ENCODE measurements at regions not wholly inside any gene's neighbourhood (a gene's known extent, or its start where the extent isn't known, plus 50 kb on each side); places are given as distances from the start of the nearest gene placed in this dataset.

DNA sequence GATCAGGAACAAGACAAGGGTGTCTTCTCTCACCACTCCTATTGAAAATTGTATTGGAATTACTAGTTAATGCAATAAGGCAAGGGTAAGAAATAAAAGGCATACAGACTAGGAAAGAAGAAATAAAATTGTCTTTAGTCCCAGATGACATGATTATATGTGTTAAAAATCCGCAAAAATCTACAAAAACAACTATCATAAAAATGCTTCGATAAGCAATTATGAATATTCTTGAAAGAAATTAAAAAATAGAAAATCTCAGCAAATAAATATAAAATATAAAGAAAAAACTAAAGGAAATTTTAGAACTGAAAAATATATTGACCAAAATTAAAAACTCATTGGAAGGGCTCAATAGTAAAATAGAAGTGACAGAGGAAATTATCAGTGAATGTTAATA, 243.3 kb downstream of the ZNF674 start:
- DNase-seq (ENCODE audit: low read depth in 2 of 2): no peak

DNA sequence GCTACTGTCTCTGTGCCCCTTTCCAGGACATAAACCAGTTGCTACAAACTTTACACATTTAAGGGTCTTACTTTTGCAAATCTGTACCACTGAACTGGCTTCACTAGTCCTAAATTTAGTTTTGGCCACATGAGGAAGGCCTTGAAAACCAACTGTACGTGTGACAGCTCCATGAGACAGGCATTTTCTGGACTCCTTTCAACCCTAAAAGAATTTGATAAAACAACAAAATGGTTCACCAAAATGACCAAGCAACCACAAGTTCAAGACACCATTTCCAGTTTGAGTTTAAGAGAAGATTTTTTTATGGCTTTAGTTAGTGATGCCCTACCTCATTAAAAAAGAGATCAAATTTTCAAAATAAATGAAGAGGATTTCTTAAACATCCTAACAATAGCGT, 246.4 kb downstream of the ZNF674 start:
- no peak for DNase-seq (ENCODE audit: low read depth in 2 of 2)

DNA sequence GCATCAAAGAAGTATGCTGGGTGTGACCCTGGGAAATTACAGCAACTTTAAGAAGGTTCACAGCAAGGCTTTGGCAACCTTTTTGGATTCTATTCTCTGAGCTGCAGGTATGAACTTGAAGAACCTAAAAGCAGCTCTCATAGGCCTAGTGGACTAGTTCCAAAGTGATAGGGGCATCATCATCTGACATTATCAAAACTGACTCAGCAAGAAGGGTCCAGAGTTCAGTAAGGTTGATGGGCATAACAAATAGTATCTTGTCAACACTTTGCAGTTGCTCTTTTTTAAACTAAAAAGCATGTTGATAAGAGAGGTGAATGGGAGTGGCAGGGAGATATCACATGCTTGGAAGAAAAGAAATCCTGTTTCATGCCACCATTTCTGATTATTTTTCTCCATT, 249.3 kb downstream of the ZNF674 start:
- no peak for DNase-seq (ENCODE audit: low read depth in 2 of 2)

DNA sequence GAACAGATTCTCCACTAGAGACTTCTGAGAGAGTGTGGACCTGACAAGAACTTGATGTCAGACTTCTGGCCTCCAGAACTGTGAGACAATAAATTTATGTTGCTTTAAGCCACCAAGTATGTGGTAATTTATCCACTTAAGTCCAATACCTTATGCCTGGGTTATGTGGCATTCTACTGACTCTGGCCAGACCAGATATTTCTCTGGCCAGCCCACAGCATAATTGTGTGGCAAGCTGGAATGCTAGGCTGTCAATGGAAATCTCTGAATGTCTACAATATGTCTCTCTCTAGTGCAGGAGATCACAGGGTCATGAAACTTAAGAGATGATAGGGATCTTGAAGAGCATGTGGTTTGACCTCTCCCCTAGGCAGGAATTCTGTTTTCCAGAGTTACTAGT, 251.0 kb downstream of the ZNF674 start:
- no peak for DNase-seq (ENCODE audit: low read depth in 2 of 2)

DNA sequence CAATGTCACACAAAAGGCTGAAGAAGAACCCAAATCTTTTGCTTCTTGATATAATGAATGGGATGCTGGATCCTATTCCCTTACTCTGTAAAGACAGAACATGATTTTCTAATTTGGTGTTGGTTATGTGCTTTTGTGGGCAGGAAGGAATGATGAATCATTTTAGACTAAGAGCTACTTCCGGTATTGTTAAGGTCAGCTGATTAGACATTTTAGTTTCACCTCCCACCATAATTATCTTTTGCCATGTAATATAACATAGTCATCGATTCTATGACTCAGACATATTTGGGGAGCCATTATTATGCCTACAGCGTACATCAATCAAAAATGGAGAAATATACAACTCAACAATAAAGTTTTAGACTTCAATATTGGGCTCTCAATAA, 265.3 kb downstream of the ZNF674 start:
- peak; percentile 21 to 53 for DNase-seq (ENCODE audit: low read depth in 2 of 2)

DNA sequence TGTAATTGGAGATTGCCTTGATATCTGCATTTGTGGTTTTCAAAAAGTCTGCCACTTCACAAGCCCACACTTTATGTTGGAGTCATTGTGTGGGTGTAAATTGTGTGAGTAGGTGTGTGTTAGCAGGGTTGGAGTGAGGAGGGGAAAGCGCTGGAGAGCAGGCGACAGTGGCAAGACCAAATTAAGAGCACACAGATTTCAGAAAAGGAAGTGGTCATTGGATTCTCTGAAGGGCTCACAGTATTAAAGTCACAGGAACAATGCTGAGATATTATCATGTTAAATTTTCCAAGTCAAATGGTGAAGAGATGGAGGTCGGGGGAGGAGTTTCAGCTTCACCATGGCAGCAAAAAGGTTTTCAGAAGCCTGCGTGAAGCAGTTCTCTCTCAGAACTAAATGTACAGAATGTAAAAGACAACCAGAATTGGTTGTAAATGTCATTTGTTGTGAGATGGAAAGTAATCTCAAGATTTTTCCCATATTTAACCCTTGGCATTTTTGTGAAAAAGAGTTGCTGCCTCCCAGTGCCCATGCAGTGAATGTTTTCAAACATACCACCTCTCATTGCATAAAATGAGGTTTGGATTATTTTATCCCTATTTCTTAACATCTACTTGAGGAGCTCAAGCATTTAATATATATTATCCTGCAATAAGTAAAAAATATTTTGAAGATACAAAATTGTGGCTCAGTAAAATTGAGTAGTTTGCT, 265.9 kb downstream of the ZNF674 start:
- DNase-seq (ENCODE audit: low read depth in 2 of 2): no peak

DNA sequence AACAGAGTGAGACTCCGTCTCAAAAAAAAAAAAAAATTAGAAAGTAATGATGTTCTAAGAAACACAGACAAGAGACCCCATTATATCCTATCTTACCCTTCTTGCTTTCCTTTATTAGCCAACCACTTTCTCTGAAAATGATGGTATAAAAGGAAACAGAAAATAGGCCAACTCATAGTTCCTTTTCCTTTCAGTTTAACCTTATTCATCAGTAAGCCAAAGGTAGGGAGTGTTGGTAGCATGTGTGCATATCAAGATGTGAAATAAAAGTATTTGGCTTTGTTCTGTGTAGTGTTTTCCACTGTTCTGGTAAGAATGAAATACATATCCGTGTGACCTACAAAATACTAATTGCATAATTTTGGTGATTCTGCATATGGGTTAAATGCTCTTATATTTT, 266.6 kb downstream of the ZNF674 start:
- DNase-seq (ENCODE audit: low read depth in 2 of 2): no peak

DNA sequence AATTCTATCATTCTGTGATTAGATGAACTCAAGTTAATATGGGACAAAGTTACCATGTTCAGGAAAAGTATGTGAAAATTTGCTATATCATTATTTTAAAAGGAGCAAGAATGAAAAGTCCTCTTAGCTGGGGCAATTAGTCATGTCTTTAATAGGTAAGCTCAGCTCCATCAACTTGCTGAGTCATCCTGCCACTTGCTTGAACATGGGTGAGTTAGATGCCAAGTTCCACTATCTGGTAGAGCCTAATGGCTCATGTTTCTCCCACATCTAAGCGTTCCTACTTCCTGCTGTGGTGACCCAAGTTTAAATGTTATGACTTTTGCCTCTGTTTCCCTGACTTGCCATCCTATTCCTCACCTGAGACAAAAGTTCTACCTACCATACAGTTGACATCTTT, 276.8 kb downstream of the ZNF674 start:
- DNase-seq (ENCODE audit: low read depth in 2 of 2): peak in 1 of 2 donors; percentile 36

DNA sequence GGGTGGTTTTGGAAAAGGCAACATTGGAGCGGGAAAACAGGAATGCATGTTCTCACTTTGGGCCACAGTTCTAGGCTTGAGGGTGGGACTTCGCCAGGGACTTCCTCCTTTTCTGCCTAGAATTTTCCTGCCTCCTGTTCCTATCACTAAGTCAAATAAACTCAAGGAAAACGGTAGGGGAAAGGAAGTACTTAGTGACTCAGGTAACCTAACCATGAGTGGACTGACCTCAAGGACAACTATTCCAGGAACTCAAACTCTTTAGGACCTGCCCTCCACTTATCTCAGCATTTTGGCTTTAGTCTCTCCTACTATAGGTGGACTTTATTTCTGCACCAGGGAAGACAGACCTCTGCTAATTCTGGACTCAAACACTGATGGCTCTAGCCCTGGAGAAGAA, 281.7 kb downstream of the ZNF674 start:
- DNase-seq (ENCODE audit: low read depth in 2 of 2): no peak

DNA sequence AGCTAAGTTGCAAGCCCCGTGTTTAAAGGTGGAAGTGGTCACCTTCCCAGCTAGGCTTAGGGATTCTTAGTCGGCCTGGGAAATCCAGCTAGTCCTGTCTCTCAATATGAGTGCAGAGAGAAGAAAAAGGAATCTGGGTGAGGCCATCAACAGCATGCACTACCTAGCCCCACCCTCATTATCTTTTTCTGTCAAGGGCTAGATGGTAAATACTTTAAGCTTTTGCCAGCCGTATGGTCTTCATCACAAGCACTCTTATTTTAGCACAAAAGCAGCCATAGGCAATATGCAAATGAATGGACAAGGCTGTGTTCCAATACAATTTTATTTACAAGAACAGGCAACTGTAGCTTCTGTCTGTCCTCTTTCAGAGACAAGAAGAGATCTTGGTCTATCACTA, 282.9 kb downstream of the ZNF674 start:
- DNase-seq (ENCODE audit: low read depth in 2 of 2): no peak

DNA sequence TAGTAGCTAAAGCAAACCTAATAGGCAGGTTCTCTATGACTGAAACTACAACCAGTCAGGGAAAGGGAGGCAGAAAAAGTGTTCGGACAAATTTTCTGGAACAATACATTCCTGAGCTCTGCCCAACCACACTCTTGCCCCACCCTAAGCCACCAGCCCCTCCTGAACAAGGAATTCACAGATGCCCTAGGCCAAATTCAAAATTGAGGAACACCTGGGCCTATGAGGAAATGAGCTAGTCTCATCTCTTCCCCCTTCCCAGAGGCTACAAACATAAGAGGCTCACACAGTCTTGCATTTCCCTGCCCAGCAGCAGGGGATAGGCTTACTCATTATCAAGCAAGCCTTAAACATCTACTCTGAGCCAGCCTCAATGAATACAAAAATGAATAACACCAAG, 284.7 kb downstream of the ZNF674 start:
- no peak for DNase-seq (ENCODE audit: low read depth in 2 of 2)

DNA sequence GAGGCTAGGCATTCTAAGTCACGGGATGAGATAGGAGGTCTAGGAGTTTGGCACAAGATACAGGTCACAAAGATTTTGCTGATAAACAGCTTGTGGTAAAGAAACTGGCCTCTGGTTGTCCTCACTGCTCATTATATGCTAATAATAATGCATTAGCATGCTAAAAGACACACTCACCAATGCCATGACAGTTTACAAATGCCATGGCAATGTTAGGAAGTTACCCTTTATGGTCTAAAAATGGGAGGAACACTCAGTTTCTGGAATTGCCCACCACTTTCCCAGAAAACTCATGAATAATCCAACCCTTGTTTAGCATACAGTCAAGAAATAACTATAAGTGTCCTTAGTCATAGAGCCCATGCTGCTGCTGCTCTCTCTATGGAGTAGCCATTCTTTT, 286.9 kb downstream of the ZNF674 start:
- no peak for DNase-seq (ENCODE audit: low read depth in 2 of 2)

DNA sequence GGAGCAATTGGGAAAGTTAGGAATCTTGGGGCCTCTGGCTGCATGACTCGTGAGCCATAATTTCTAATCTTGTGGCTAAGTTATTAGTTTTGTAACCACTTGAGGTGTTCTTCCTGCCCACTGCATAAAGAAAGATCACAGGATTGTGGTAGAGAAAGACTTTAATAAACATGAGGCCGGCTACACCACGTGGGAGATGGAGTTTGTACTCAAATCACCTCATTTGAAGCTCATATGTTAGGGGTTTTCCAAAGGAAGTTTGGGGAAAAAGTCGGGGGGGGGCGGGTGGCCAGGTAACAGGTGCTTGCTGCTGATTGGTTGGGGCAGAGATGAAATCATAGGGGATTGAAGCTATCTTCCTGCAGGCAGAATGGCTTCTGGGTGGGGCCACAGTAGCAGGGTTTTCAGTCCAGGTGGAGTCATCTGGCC, 287.8 kb downstream of the ZNF674 start:
- no peak for DNase-seq (ENCODE audit: low read depth in 2 of 2)

DNA sequence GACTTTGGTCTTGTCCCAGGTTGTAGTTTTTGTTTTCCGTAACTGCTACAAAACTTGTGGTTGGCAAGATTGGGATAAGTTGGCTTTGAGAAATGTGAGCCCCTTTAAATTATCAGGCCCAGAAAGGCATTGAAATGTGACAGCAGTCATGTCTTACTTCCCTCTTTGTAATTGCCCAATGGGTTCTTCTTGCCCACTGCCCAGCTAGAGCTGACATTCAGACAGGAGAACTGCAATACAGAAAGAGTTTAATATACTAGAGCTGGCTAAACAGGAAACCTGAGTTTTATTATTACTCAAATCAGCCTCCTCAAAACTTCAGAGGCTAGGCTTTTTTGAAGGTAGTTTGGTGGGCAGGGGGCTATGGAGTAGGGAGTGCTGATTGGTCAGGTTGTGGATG, 288.3 kb downstream of the ZNF674 start:
- no peak for DNase-seq (ENCODE audit: low read depth in 2 of 2)

DNA sequence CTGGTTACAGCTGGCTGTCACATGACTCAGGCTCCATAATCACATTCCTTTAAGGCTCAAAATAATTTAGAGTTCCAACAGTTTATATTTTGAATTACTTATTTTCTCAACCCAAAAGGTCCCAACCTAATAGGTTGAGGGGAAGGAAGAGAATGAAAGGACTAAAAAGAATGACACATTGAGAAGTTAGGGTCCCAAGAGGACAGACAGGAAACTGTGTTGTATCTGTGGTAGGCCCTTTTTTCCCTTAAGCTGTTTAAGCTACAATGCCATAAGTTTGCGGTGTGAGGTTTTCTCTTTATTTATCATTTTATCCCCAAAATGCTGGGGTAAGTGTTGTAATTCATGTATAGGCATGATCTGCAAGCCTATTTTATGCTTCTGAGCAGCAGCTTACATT, 290.2 kb downstream of the ZNF674 start:
- DNase-seq (ENCODE audit: low read depth in 2 of 2): no peak

DNA sequence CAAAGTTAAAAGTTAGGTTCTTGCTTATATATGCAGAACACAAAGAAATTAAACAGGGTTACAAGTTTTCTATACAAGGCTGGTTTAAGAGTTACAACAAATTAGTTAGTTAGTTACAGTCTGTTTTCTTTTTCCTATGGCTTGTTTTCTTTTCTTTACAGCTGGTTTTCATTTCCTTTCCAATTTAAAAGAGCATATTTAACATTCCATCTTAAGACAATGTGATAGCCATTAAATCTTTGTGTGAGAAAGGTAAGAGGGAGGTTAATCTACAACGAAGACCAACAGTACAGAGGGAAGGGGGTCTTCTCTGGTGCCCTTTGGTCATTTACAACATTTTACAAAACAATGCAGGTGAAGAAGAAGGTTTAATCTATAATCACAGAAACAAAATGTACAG, 290.6 kb downstream of the ZNF674 start:
- DNase-seq (ENCODE audit: low read depth in 2 of 2): no peak

DNA sequence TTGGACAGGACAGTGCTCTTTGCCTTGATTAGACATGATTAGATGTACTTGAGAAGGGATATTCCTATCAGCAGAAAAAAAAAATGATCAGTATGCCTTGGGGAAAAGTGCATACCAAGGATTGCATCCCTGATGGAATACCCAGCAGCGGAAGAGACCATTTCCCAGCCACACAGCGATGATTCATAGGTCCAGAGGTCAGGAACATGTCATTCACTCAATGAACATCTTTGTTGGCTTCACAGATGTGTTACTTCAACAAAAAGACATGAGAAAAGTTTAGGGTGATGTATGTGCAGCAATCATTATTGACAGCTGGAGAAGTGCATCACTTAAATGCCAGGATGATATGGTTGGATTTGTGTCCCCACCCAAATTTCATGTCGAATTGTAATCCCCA, 293.5 kb downstream of the ZNF674 start:
- peak in 1 of 2 donors; percentile 53 for DNase-seq (ENCODE audit: low read depth in 2 of 2)

DNA sequence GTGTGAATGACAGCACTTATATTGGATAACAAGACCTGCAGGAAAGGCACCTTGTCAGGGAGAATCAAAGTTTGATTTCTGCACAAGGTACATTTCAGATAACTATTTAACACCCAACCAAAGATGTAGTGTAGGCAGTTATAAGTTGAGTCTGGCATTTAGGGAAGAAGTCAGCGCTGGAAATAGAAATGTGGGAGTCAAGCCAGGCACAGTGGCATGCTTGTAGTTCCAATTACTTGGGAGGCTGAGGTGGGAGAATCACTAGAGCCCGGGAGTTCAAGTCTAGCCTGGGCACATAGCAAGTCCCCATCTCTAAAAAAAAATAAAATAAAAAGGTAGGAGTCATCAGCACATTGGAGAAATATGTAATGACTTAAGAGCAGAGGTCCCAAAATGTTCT, 295.1 kb downstream of the ZNF674 start:
- DNase-seq (ENCODE audit: low read depth in 2 of 2): no peak

DNA sequence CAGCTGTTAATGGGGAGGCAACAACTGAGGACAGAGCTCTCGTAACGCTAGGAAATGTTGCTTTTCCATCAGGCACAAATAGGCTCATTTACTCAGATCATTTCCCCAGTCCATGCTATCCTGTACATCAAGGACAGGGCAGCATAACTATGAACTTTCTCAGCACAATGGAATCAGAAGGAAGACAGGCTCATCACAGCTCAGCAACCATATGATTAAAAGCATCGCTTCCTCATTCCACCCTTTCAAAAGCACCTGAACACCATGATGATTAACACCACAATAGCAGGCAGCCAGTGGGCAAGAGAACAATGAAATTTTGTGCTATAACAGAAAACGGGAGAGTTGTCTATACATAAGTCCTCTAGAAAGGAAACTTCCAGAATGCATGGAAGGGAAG, 297.8 kb downstream of the ZNF674 start:
- no peak for DNase-seq (ENCODE audit: low read depth in 2 of 2)

DNA sequence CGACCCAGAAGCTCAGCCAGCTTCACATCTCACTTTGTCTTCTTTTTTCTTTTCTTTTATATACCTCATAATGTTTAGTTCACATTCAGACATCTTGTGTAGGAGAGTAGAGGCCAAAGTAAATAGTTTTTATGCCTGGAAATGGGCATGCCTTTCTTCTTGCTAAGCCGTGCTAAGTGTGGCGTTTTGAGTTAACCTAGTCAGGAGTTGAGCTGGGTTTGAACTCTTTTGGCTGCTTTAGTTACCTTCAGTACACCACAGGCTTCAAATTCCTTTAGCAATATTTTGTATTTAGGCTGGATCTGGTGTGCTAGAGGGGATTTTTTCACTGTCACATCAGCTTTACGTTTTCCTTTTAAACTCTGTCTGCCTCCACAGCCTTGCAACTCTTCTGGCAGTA, 300.8 kb downstream of the ZNF674 start:
- no peak for DNase-seq (ENCODE audit: low read depth in 2 of 2)

DNA sequence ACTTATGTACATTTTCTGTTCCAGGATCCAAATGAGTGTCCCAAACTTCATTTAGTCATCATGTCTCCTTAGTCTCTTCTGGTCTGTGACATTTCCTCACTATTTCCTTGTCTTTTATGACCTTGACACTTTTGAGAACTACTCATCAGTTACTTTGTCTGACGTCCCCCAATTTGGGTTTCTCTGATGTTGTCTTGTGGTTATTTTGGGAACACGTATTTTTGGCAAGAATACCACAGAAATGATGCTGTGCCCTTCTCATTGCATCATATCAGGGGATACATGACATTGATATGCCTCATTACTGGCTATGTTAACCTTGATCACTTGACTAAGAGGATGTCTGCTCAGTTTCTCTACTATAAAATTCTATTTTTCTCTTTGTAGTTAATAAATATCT, 308.8 kb downstream of the ZNF674 start:
- DNase-seq (ENCODE audit: low read depth in 2 of 2): no peak

DNA sequence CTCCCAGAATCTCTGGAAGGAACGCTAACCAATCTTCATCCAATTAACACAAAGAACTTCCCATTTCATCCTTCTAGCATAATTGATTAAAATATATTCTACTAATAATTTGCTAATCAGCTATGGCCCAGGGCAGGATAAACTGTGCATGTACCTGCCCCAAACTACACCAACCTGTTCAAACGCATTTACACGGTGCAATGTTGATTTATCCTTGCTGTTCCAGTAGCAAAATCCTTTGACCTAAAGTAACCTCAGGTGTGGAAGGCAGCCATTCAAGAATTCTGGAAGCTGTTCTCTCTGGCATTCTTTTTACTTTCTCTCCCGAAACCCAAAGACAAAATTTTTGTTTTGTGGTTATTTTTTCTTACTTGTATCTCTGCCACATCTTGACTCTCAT, 309.4 kb downstream of the ZNF674 start:
- DNase-seq (ENCODE audit: low read depth in 2 of 2): no peak

DNA sequence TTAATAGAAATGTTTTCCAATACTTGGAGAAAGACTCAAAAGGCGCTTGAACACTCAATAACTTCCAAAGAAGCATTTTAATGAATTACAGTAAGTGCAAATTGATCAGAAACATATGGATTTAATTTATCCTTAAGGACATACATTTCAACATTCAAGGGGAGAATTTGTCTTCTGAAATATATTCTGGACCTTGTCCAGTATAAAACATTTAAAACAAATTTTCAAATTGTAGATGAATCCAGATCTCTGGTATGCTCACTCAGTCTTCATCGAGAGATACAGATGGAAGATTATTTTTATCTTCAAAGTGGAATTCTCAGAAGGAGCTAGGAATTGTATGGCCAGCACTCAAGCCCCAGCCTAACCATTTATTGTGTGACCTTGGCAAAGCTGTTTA, 310.4 kb downstream of the ZNF674 start:
- no peak for DNase-seq (ENCODE audit: low read depth in 2 of 2)

DNA sequence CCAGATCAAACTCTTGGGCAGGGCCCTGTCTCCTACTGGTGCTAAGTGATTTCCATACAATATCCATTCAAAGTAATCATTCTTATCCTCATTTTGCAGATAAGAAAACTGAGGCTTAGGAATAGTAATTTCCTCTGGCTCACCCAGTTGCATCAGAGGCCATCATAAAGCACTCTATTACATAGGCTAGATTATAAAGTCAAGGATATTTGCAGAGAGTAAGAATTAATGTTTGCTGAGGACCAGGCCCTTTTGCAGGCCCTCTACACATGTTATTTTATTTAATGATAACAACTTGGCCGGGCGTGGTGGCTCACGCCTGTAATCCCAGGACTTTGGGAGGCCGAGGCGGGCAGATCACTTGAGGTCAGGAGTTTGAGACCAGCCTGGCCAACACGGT, 316.8 kb downstream of the ZNF674 start:
- DNase-seq (ENCODE audit: low read depth in 2 of 2): no peak
